SK-N-MC (cell line): ENCODE measurements at regions not wholly inside any gene's neighbourhood (a gene's known extent, or its start where the extent isn't known, plus 50 kb on each side); places are given as distances from the start of the nearest gene placed in this dataset.

Source experiments
- EZH2 ChIP-seq: fragments of 200-600 bp; sonication (generic); IDR thresholded peaks from one replicate; pipeline ENCODE4 v1.6.1; 2017; ENCODE audit warnings: antibody characterized with exemption
- FOXP2 ChIP-seq: optimal IDR thresholded peaks from 2 replicates; pipeline ENCODE3; 2011; ENCODE audit warnings: mild to moderate bottlenecking, moderate library complexity; ENCODE audit not compliant: insufficient read depth; ENCODE audit errors: extremely low read length, control extremely low read depth
- POLR2AphosphoS5 ChIP-seq: IDR thresholded peaks from 2 replicates; pipeline ENCODE4 v1.6.1; 2012; ENCODE audit warnings: mild to moderate bottlenecking, low read depth, low read length, borderline replicate concordance

DNA sequence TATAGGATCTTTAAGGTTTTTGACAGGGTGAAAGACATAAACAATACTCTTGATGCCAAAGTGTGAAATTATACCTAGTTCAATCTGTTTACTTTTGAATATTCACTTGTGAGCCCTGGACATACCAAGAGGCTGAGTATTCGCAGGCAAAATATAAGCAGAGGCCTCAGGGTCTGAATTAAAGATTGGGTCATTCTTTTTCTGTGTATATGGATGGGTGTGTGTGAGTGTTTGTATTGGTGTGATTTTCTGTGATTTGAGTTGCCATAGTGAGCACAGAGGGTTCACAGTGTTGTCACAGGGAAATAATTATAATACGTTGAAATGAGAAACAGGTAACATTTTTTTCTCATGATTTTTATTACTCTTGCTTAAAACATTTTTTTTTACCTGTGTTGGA lies 770.7 kb upstream of the ALCAM start:
- no peak for TF ChIP-seq POLR2AphosphoS5
- TF ChIP-seq EZH2 = no peak
- TF ChIP-seq FOXP2 = no peak
